HG03025 (cell line): ENCODE measurements at regions not wholly inside any gene's neighbourhood (a gene's known extent, or its start where the extent isn't known, plus 50 kb on each side); places are given as distances from the start of the nearest gene placed in this dataset.
"Not testable (repeated sequence)": the region's sequence is repeated elsewhere in the genome, so short reads cannot be mapped to it uniquely, and the experiment has no call there.

Source experiments
- ATAC-seq: cut with Tn5 transposase; IDR thresholded peaks from one replicate; pipeline ENCODE4 v1.9.1; 2021; ENCODE audit warnings: mild to moderate bottlenecking, moderate library complexity; ENCODE audit not compliant: unreplicated experiment, low FRiP score

DNA sequence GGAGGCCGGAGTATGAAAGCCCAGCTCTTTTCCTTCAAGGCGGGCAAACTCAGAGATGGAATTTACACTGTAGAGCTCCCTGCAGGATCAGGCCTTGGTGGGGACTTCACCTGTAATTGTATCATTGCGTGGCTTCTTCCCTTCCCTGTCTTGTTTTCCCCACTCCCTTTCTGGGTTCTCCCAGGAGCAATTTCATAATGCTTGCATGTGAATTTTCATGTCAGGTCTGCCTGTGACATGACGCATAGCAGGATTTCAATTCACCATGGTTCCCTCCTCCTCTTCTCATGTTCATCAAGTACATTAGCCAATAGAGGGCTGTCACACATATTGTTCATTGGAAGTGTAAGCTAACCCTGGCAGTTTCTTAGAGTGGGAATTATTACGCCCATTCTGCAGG is 197.7 kb downstream of the RPS24 start:
- no peak for ATAC-seq

- no peak for ATAC-seq
Observed at GRCh38 chr10:78231939-78232338, 198.3 kb downstream of the RPS24 start.

- no peak for ATAC-seq
Observed at GRCh38 chr10:78236416-78237015, 202.9 kb downstream of the RPS24 start.

DNA sequence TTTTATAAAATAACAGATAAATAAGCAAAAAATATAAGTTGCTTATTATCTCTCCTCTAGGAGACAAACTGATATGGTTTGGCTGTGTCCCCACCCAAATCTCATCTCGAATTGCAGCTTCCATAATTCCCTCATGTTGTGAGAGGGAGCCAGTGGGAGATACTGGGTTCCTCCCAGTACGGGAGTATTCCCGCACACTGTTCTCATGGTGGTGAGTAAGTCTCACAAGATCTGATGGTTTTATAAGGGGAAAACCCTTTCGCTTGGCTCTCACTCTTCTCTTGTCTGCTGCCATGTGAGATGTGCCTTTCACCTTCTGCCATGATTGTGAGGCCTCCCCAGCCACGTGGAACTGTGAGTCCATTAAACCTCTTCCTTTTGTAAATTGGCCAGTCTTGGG is 204.3 kb downstream of the RPS24 start:
- not testable (repeated sequence) for ATAC-seq

GRCh38 chr10:78247266-78247665 is 213.6 kb downstream of the RPS24 start:
- ATAC-seq: no peak

GRCh38 chr10:78247821-78248220 is 214.2 kb downstream of the RPS24 start:
- ATAC-seq: no peak

DNA sequence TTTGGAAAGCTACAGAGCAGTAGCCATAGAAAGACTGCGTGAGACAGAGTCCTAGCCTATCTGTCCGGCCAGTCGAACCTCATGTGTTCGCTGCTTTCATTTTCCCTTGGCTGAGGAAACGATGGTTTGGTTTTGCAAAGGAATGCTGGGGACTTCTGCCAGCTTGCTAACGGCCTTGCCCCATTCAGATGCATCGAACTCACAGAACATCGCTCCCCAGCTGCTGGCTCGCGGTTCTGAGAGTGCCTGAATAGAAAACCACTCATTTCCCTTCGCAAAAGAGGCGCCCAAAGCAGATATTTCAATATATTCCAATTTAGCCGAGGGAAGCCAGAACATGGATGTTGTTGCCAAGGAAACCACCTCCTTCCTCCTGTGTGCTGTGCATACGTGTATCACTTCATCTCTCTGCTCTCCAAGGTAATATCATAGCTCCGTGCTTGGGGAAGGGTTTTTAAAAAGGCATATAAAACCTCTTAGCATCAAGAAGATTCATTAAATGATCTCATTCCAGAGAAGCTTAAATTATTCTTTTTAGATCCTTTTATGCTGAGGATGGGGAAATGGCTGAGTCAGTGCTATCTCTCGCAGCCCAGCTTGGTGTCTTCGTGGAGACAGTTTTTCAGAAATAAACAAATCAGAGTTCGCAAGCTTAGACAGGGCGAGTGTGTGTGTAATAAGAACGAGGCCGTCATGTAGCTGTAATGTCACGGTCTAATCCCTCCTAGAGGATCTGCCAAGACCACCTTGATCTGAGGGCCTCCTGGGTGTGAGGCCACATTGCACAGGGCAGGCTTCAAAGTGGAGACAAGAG is 215.2 kb downstream of the RPS24 start:
- ATAC-seq: no peak

DNA sequence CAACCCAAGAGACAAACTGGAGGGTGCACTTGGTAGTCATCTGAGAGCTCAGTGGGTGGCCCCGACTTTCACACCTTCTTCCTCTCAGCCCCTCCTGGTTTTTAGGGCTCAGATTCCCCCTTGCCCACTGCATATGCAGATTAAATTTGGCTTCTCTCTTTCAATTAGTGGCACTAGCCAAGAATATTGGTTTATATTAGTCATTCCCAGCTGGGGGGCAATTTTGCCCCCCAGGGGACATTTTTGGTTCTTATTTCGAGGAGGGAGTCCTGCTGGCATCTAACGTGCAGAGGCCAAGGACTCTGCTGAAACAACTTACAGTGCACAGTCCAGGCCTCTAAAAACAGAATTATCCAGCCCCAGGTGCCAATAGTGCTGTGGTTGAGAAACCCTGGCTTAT is 216.0 kb downstream of the RPS24 start:
- ATAC-seq: no peak

DNA sequence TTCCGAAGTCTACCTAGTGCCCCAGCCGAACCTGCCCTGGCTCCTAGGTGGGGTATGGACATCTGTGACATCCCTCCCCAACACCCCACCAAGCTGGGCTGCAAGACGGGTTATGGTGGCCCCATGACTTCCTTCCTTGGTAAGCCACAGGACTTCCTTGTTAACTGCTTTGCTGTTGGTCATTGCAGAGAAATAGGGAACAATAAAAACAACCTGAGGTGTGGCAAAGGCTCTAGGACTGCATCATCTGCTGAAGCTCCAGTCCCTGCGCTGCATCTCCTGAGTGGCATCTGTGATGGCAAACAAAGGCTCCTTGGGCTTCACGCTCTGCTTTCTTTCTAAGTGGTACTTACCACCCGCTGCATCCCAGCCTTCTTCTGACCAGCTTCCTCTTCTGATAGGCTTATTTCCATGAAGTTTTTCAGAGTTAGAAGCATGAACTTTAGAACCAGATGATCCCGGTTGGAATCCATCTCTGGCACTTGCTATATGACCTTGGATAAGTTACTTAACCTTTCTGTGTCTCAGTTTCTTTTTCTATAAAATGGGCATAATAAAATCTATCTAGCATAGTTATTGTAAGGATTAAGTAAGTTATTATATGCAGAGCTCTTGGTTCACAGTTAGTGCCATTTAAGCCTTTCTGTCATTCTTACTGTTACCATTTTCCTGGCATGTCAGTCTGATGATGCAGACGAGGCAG is 216.8 kb downstream of the RPS24 start:
- ATAC-seq: no peak

GRCh38 chr10:78251016-78251385 is 217.3 kb downstream of the RPS24 start:
- no peak for ATAC-seq

- no peak for ATAC-seq
Observed at GRCh38 chr10:78252286-78252685, 218.6 kb downstream of the RPS24 start.

DNA sequence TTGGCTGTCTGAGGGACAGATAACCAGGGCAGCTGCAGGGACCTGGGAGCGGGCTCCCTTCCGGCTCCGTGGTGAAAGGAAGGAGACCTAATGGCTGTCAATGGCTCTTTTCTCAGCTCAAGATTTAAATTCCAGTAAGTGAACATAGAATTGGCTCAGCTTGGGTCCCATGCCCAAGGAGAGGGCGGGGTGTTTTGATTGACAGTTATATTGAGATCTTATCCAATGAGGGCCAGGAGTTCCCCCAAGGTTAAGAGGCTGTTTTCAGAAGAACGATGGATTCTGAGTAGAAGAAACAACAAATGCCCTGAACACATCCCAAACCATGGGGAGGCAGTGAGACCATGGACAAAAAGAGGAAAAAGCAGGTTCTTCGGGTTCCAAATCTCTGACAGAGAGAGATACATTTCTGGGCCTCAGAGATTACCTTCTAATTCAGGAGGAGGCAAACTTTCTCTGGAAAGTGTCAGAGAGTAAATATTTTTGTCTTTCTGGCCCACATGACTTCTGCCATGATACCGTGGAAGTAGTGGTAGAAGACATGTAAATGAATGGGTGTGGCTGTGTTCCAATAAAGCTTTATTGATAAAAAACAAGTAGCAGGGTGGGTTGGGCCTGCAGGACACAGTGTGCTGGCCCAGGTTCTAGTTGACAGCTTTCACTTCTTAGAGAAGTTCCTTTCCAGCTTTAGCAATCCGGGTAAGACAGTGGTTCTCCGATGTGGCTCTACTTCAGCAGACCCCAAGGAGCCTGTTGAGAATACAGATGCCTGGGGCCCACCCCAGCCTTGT is 219.6 kb downstream of the RPS24 start:
- no peak for ATAC-seq

DNA sequence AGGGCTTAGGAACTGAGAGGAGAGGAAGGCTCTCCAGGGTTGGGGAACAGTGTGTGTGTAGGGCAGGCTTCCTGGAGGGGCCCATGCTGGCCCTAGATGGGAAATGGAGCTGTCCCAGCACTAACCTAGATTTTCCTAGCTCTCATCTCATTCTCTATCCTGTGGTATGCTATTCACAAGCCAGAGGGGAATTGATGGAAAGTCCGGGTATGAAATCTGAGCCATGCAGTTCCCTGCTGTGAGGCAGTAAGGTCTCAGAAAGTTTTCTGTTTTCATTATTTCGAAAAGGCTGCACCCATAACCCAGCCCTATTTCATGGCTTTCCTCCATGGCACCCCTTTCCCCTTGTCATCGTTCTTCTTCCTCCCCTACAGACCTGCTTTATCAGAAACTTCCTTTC is 220.3 kb downstream of the RPS24 start:
- no peak for ATAC-seq

- ATAC-seq: no peak
Observed at GRCh38 chr10:78255214-78255613, 221.6 kb downstream of the RPS24 start.

- ATAC-seq: no peak
Observed at GRCh38 chr10:78255796-78256638, 222.4 kb downstream of the RPS24 start.

- ATAC-seq: no peak
Observed at GRCh38 chr10:78258323-78259030, 224.8 kb downstream of the RPS24 start.

DNA sequence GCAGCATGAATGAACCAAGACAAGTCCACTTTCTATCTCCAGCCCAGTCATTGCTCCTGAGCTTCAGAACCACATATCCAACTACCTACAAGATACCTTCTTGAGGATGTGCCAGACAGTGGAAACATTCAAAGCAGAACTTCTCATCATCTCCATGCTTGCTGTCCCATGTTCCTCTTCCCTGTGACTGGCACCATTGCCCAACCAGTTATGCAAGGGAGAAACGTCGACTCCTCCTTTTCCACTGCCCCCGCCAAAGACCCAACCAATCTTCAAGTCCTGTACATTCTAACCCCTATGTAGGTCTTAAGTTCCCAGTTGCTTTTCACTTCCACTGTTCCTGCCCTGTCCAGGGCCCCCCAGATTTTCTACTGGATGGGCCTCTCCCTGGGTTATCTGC is 225.7 kb downstream of the RPS24 start:
- ATAC-seq: no peak

GRCh38 chr10:78260141-78260540 is 226.5 kb downstream of the RPS24 start:
- ATAC-seq: no peak

- ATAC-seq: no peak
Observed at GRCh38 chr10:78260680-78261079, 227.0 kb downstream of the RPS24 start.
